C4-2B (cell line): ENCODE measurements at regions not wholly inside any gene's neighbourhood (a gene's known extent, or its start where the extent isn't known, plus 50 kb on each side); places are given as distances from the start of the nearest gene placed in this dataset.

Experiments
- CTCF ChIP-seq: fragments of 450-650 bp; conservative IDR thresholded peaks from 2 replicates; pipeline ENCODE4 v1.5.1; 2017; ENCODE audit warnings: mild to moderate bottlenecking
- ZFX ChIP-seq: fragments of 450-650 bp; IDR thresholded peaks from 2 replicates; pipeline ENCODE4 v1.6.1; 2017

- no peak for TF ChIP-seq CTCF
- TF ChIP-seq ZFX, result no peak
These were observed 618.7 kb downstream of the DIAPH3 start for GRCh38 chr13:59545007-59545406.
